Fibroblast of pulmonary artery (primary cell): ENCODE measurements at regions not wholly inside any gene's neighbourhood (a gene's known extent, or its start where the extent isn't known, plus 50 kb on each side); places are given as distances from the start of the nearest gene placed in this dataset.
A peak's percentile ranks its signal among the peaks of the same experiment; 100 is the strongest.

Experiments
- DNase-seq: peaks from one replicate; pipeline ENCODE4 v3.0.0-alpha.2; 2010; ENCODE audit warnings: low read depth
- H3K4me3 ChIP-seq: replicated peaks from 2 replicates; pipeline ENCODE4 v1.5.1; 2011; ENCODE audit warnings: low read depth, mild to moderate bottlenecking, control low read depth, low read length, moderate library complexity
- TF ChIP-seq, protein P1 (sequence below): IDR thresholded peaks from 2 replicates; pipeline ENCODE4 v1.5.1; 2011; ENCODE audit warnings: mild to moderate bottlenecking, control low read depth, low read length, inconsistent platforms; ENCODE audit errors: missing control alignments

GRCh38 chr21:31473685-31474345 is 129.8 kb upstream of the TIAM1 start:
- TF ChIP-seq, protein P1, sequence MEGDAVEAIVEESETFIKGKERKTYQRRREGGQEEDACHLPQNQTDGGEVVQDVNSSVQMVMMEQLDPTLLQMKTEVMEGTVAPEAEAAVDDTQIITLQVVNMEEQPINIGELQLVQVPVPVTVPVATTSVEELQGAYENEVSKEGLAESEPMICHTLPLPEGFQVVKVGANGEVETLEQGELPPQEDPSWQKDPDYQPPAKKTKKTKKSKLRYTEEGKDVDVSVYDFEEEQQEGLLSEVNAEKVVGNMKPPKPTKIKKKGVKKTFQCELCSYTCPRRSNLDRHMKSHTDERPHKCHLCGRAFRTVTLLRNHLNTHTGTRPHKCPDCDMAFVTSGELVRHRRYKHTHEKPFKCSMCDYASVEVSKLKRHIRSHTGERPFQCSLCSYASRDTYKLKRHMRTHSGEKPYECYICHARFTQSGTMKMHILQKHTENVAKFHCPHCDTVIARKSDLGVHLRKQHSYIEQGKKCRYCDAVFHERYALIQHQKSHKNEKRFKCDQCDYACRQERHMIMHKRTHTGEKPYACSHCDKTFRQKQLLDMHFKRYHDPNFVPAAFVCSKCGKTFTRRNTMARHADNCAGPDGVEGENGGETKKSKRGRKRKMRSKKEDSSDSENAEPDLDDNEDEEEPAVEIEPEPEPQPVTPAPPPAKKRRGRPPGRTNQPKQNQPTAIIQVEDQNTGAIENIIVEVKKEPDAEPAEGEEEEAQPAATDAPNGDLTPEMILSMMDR: no peak
- no peak overlapping the region for H3K4me3 ChIP-seq
- peak; percentile 5 for DNase-seq

- H3K4me3 ChIP-seq: no peak overlapping the region
- no peak for DNase-seq
- TF ChIP-seq, protein P1: no peak
These were observed 127.8 kb upstream of the TIAM1 start for GRCh38 chr21:31471865-31472264.

- TF ChIP-seq, protein P1: no peak
- no peak for DNase-seq
- H3K4me3 ChIP-seq: no peak overlapping the region
These were observed 127.0 kb upstream of the TIAM1 start for GRCh38 chr21:31470896-31471694.

- DNase-seq: no peak
- no peak overlapping the region for H3K4me3 ChIP-seq
- TF ChIP-seq, protein P1: no peak
These were observed 116.9 kb upstream of the TIAM1 start for GRCh38 chr21:31460980-31461379.

DNA sequence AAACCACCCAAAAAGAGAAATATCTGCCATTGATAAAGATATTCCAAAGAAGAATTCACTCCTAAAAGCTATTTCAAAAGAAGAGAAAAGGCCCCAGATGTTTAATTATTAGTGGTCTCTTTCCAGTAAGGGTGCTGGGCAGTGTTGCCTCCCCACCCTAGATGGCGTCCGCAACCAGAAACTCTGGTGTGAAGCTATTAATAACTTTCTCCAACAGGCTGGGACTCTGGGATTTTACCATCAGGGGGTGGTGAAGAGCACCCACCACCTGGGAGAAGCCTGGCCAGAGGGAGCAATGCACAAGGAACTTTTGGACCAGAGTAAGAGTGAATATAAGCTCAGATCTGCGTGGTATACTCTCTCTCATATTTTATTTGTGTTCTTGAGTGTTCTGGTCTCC is 115.4 kb upstream of the TIAM1 start:
- DNase-seq: no peak
- H3K4me3 ChIP-seq: no peak overlapping the region
- TF ChIP-seq, protein P1: no peak

- TF ChIP-seq, protein P1: no peak
- no peak for DNase-seq
- H3K4me3 ChIP-seq: no peak overlapping the region
These were observed 113.6 kb upstream of the TIAM1 start for GRCh38 chr21:31457675-31458074.
